HG02885 (cell line): ENCODE measurements at regions not wholly inside any gene's neighbourhood (a gene's known extent, or its start where the extent isn't known, plus 50 kb on each side); places are given as distances from the start of the nearest gene placed in this dataset.
"Not testable (repeated sequence)": the region's sequence is repeated elsewhere in the genome, so short reads cannot be mapped to it uniquely, and the experiment has no call there.

Experiments used
- ATAC-seq: cut with Tn5 transposase; IDR thresholded peaks from one replicate; pipeline ENCODE4 v1.9.1; 2021; ENCODE audit warnings: mild to moderate bottlenecking; ENCODE audit not compliant: unreplicated experiment, poor library complexity

DNA sequence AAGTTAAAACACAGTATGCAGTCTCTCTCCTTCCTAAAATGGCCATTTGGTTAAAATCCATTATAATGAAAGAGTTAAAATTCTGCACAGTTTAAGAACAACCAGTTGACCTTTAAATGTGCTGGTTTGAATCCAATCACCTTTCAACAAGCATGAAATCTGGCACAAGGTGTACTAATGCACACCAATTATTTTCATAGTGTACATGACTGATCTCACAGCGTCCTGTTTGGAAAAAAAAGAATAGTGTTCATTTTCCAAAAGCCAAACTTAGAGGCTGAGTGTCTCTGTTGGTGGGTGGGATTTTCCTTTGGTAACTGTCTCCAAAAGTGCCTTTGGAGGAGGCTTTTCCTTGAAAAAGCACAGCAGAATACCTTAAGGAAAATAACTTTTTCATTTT is 180.6 kb downstream of the DEPDC1B start:
- ATAC-seq, result no peak

DNA sequence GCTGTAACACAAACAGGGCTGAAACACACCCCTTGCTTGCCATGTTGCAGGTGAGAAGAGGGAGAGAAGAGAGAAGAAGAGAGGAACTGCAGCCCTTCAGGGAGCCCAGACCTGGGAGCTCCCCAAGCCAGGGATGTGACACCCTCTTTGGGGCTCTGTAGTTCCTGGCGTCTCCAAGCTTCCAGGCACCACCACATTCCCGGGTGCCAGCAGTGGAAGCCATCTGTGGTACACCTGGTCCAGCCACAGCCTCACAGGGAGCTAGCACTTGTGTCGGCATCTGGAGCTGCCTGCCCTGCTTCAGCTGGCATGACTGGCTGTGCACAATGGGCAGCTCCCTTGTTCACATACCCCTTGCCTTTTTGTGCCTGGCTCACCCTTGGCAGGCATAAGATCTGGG is 182.1 kb downstream of the DEPDC1B start:
- ATAC-seq, result no peak

DNA sequence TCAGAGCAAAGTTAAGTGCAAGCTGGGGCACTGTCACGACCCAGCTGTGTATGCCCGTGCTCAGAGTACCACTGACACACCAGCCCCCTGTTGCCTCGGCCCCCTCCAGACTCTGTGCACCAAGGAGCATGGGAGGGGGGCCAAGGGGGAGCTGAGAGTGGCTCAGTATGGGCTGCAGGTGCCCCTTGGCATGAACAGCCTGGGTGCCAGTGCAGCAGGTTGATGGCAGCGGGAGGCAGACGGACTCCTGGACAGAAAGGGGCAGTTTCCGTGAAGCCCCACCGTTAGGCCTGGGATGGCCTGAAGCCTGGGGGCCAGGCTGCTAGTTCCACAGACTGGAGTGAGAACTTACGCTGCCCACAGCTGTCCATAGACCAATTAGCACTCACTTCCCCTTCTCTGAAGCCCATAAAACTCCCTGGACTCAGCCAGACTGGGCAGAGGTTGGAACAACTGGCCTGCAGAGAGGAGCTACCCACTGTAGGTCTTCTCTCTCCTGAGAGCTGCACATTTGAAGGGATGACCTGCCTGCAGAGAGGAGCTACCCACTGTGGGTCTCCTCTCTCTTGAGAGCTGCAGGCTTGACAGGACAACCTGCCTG is 182.8 kb downstream of the DEPDC1B start:
- ATAC-seq, result no peak

DNA sequence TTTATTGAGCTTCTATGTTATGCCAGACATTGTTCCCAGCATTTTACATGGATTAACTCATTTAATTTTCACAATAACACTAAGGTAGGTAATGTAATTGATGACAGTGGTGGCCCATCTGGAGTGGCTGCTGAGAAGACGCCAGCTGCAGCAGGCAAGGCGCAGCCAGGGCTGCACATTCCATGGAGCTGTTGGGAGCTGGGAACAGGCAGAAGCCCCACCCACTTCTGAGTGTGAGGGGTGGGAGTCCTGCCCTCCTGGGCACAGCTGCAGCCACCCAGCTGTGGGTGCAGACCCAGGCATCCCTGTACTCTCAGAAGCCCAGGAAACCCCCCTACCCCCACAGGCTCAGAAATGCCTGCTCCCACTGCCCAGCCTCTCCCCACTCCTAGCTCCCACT is 183.3 kb downstream of the DEPDC1B start:
- no peak for ATAC-seq

DNA sequence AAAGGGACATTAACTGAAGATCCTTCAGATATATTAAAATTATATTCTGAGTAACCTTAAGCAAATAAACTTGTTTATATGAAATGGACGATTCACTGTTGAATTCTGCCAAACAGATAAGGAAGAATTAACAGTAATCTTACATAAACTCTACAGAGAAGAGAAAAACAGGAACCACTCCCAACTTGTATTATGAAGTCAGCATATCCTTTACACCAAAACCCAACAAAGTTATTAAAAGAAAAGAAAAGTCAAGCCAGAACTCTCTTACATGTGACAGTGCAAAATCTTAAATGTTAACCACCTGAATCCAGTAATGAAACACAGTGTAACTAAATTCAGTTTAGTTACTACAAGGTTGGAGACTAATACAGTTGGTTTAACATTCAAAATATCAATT is 185.8 kb downstream of the DEPDC1B start:
- peak; percentile 54 for ATAC-seq

DNA sequence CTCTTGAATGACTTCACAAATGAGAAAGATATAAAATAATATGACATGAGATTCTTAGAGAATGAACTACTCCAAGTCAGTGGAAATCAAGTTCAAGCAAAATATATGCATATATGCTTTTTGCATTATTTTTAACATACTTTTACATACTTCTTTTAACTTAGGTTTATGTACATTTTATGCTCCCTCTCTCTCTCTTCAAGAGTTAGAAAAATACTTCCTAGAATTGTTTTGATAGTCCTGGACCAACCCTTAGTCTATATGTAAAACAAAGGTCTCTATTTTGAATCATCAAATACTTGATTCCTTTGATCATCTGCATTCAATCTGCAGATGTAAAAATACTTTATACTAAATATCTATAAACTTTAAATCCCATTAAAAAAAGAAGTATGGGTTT is 187.8 kb downstream of the DEPDC1B start:
- ATAC-seq, result no peak

DNA sequence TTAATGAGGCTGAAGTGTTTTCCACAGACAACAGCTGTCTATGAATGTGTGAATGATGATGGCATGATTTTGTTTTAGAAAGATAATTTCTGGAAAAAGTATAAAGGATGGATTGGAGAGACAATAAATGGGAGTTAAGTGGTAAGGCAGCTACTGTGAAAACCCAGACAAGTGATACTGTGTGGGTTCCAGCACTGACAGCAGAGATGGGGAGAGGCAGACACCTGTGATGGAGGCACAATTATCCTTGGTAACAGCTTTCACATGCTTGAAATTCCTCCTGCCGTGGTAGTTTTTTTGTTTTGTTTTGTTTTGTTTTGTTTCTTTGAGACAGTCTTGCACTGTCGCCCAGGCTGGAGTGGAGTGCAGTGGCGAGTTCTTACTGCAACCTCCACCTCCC is 189.3 kb downstream of the DEPDC1B start:
- no peak for ATAC-seq

DNA sequence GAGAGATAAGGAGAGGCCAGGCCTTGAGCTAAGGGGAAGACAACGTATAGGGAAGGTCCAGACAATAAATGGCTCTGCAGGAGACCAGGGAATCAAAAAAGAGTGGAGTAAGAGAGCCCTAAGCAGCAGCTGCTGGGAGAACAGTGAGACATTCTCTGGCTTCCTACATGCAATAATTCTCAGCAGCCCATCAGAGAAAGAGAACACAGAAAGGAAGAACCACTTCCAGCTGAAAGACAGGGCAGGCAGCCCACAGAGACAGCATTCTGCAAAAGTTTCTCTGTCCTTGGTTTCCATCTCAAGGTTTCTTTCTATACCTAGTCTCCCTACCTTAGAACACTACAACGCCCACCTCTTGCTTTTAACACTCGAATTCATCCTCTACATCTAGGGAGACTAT is 189.9 kb downstream of the DEPDC1B start:
- no peak for ATAC-seq

DNA sequence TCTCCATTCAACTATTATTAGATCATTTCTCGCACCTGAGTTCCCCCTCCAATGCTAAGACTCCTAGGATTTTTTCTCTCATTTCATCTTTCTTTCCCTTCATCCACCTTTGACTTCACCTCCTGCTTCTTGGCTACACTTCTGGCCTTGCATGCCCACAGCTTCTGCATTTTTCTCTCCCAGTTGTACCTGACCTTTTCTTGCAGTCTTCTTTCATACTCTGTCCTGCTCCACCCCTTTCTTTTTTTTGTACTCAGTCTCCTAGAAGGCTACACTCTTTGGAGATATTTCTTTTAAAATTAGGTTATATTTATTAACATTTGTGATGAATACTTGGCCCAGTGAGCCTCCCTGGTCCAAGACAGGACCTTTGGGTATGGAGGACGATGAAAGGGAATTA is 190.4 kb downstream of the DEPDC1B start:
- ATAC-seq, result no peak

DNA sequence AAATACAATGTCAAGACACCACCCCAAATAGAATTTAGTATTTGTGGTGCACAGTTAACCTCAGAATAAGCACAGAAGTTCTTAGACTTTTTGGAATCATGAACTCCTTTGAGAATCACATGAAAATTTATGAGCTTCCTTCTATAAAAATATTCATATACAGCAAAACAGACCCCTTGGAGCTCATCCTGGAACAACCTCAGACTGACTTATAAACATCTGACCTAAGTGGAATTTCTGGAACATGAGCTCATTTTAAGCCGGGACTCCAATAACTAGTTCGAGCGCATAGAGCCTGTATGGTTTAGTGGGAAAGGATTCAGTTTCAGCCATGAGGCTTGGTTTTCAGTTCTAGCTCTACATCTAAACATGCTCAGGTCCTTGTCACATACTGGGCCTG is 192.3 kb downstream of the DEPDC1B start:
- no peak for ATAC-seq

DNA sequence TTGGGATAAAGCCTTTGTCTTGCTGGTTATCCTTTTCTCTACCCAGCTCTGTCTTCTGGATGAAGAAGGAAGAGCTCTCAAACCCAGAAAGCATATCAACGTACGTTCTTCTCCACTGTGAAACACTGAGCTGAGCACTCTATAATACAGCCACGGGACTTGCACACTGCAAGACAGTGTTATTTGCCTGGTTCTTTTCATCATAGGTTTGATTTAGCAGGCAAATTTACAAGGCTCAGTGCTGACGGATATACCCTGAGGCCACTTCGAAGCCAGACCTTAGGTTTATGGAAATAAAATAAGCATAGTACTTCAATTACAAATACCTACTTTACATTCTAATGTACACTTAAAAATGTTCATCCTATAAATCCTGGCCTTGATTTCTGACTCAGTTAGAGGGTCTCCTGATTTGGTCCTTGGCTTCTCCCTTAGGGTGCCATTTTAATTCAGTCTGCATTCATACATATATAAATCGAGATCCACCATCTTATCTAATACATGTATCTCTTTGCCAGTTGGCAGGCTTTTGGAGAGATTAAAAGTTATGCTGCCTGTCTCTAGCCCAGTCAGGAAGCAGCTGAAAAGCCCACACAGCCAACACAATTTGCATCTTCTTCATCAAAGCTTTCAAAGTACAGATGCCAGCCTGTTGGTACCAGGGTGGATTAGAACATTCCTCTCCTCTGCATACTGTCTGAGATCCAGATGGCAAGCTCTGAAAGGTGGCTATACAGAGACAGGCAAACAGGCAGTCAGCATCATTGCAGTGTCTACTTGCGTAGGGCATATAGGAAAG is 194.4 kb downstream of the DEPDC1B start:
- no peak for ATAC-seq

DNA sequence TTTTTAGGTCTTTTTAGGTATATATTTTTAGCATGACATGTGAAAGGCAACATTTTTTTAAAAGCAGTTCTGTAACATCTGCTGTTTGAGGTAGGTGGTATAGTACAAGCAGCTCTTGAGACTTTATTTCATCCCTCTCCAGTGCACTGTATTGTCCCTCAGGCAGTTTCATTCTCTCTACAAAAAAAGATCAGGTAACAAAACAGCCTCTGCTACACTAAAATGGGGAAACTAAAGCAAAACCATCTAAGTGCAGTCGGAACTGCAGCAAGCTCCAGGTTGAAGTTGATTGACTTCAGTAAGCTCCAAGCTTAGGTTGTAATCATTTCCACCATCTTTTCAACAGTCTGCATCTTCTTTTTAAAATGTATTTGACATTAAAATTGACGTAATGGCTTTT is 195.6 kb downstream of the DEPDC1B start:
- peak; percentile 91 for ATAC-seq

DNA sequence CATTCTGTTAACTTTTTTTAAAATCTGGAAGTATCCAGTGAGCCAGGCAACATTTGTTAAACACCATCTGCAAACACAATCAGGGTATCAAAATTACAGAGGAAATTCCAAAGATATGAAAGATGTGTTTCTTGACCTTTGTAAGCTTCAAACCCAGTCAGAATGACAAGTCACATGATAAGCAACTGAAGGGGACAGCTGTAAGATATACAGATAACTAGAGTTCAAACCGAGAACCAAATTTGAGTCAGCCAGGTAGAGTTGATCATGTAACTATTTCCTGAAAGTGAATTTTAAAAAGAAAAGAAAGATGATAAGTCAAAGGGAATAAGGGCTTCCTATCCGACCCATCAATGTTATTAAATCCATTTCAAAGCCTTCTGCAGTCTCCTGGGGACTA is 196.2 kb downstream of the DEPDC1B start:
- ATAC-seq, result peak; percentile 83

DNA sequence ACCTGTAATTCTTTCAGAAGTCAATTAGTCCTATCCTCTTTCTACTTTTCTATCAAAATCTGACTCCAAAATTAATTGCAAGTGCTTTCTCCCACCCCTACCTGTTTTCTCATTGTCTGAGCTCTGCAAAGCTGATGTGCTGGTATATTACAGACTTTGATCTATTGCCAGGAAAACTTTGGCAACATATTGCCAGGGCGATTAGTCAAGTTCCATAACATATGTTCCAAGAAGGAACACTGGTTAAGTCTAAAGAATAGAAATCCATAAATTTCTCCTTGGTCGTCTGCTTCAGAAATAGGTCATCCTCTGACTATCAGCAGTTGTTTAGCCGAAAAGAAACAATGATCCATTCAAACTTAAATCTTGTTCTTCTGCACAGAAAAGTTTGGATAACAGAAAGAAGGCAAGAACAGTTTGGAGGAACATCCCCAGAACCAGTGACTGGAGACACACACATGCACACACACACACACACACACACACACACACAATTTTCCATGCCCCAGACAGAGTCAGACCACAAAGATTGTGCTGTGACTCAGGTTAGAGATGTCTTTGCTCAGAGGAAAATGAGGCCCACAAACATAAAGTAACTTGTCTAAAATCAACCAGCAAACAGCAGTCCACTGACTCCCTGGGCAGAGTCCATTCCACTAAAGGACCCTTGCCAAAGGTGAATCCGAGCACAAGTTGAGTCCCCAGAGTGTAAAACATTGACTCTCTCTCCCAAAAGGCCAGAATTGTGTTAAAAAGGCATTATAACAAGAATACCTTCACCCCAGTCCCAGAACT is 202.1 kb downstream of the DEPDC1B start:
- ATAC-seq, result no peak

DNA sequence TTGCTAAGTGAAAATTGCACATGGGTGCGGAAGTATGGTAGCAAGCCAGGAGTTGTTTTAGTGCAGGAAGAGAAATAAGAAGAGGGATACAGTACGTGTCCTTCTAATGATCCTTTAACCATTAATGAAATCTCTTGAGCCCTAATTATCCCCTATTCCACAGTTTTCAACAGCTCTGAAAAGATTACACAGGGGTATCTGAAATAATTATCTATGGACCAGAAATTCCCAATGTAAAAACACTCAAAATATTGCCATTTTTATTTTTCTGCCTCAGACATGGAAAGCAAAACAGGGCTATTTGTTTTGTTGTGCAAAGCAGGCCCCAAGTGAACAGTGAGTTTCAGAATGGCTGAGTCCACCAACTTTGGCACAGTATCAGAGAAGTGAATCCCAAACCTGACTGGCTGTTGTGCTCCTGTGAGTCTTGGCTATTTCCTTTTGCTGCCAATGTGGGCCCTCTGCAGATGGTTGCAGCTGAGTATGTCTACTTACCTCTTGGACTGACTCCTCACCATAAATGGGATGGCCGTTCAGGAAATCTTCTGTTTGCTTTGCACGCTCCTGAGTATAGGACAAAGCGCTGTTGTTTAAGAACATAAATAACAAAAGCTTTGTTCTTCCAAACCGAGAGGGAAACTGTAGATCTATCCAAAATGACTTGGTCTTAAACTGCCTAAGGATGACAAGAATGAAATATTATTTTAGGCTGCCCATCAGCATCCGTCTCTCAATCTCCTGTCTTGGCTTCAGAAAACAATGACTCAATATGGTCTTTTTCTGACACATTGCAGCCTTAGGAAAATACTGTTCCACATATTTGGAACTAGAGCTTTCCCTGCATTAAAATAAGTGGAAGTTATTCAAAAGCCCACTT is 204.1 kb downstream of the DEPDC1B start:
- no peak for ATAC-seq

DNA sequence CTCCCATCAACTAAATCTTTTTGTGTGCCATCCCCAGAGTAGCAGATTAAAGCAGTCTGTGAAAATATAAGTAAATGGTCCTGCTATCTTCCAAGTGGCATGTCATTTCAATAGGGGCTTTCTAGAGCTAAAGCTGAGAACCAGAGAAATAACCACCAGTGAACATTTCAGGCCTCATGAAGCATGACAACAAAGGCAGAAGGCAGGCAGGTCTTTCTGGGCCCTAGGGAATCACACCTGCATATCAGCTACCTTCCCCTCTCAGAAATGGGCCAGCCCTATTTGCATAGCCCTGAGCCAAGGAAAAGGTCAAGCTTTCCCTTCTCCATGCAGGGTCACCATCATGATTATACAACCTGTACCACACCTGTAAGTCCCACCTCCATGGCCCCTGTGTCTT is 205.3 kb downstream of the DEPDC1B start:
- peak; percentile 88 for ATAC-seq

DNA sequence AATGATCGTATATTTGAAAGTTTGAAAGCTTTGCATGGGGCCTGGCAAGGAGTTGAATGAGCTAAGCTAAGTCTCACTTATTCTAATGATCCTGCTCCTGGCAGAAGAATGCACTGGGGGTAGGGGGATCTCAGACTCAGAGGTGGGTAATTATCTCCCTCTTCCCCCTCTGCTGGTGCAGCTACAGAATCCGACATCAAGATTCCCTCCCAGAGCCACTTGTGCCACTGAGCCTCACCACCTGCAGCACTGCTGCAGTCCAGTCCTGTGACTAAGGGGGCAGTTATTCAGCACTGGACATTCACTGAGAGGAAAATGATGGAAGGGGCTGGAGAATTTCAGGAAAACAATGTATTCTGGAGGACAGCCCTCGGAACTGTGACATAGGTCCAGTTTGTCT is 205.8 kb downstream of the DEPDC1B start:
- no peak for ATAC-seq

DNA sequence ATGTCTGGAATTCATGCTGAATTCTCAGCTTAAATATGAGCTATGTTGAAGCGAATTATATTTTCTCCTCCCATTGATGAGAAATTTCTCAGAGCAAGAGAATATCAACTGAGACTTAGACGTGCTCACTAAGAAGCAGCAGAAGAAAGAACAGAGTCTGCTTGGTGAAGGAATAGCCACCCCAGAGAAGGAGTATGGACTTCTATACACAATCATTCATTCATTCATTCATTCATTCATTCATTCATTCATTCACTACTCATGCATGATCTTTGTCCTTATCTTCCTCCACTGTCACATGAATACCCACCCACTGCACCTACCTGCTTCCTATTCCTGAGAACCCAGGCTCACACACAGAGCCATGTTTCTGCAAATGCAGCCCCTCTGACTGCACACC is 206.6 kb downstream of the DEPDC1B start:
- no peak for ATAC-seq

DNA sequence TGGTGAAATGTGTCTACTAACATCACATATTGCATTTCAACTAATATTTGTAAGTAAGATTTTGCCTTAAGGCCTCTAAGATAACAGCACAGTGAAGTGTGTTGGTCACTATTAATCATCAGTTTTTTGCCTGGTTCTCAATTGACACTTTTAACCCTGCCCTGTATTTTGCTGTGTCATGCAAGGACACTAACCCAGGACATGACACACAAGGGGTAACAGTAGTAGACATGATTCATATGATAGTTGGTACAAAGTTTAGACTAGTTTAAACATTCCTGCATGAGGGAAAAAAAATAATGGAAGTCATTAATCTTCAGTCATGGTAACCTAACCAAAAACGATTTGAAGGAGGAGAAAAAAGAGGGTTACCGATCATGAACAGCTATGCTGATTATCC is 207.0 kb downstream of the DEPDC1B start:
- ATAC-seq, result no peak

DNA sequence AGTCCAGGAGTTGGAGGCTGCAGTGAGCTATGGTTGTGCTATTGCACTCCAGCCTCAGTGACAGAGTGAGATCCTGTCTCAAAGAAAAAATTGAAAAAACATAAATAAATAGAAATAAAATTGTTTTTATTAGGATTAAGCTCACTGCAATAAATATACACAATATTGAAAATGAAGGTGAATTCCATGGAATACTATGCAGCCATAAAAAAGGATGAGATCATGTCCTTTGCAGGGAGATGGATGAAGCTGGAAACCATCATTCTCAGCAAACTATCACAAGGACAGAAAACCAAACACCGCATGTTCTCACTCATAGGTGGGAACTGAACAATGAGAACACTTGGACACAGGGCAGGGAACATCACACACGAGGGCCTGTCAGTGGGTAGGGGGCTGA is 207.6 kb downstream of the DEPDC1B start:
- ATAC-seq, result not testable (repeated sequence)
